Activated naive CD4-positive, alpha-beta T cell treated with anti-CD3 and anti-CD28 coated beads, Interleukin-2, amount 50 U/mL, for 16 hours (primary cell): ENCODE measurements at regions not wholly inside any gene's neighbourhood (a gene's known extent, or its start where the extent isn't known, plus 50 kb on each side); places are given as distances from the start of the nearest gene placed in this dataset.
"Not testable (repeated sequence)": the region's sequence is repeated elsewhere in the genome, so short reads cannot be mapped to it uniquely, and the experiment has no call there.

Experiments
- DNase-seq: peaks from one replicate; pipeline ENCODE4 v3.0.0-alpha.2; 2020

GRCh38 chr9:78383130-78383529 lies 86.2 kb downstream of the PSAT1 start:
- DNase-seq, result no peak

- DNase-seq, result no peak
Observed at GRCh38 chr9:78386348-78386747, 89.4 kb downstream of the PSAT1 start.

DNA sequence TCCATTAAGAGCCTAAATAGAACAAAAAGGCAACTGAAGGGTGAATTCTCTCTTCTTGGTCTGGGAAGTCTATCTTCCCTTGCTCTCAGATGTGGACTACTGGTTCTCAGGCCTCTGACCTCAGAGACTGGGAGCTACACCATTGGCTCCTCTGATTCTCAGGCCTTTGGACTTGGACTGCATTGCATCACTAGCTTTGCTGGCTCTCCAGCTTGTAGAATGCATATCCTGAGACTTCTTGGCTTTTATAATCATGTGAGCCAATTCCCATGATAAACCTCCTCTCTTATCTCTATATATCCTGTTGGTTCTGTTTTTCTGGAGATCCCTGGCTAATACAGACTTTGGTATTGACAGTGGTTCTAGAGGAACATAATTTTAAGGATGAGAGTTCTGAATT lies 89.8 kb downstream of the PSAT1 start:
- DNase-seq, result no peak

- no peak for DNase-seq
Observed at GRCh38 chr9:78393340-78393739, 96.4 kb downstream of the PSAT1 start.

DNA sequence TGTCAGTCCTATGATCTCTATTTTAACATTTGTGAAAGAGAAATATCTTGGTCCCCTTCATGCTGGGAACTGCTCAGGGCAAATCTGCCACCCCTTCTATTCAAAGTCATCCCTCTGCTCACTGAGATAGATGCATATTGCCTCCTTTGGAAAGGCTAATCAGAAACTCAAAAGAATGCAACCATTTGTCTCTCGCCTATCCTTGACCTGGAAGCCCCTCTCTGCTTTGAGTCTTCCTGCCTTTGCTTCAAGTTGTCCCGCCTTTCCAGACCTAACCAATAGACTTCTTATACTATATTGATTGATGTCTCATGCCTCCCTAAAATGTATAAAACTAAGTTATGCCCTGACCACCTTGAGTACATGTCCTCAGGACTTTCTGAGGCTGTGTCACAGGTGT lies 97.0 kb downstream of the PSAT1 start:
- DNase-seq, result no peak

DNA sequence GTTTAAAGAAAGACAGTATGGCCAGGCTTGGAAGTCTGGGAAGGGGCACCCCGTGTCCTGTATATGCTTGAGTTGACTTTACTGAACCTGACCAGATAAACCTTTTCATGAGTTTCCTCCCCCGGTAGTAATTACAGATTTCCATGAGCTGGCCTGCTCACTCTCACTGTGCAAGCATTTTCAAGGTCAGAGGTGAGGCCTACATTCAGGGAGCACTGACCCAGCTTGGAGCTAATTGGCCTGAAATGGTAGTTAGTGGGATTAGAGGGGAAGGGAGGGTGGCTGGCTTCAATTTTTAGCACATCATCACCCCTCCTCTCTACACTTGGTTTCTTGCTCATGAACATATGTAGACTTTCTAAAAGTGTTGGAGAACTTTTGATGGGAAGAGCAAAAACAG lies 99.2 kb downstream of the PSAT1 start:
- no peak for DNase-seq

- DNase-seq, result no peak
Observed at GRCh38 chr9:78397045-78397444, 100.1 kb downstream of the PSAT1 start.

DNA sequence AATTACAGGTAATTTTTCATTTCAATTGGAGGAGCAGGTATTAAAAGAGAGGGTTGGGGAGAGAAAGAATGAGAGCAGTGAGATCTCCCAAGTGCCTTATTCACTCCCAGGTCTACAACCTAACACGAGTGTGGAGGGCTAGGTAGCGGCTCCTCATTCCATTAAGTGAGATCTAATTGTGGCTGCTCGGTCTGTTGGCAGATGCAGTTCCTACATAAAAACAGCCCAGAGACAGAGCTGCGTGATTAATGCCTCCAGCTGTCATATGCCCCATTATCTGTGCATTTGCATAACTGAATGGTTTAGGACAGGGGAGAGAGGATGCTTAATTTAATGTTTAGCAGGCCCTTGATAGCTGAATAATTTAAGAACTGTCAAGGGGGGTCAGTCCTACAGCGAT lies 100.5 kb downstream of the PSAT1 start:
- no peak for DNase-seq

GRCh38 chr9:78399153-78399552 lies 102.2 kb downstream of the PSAT1 start:
- no peak for DNase-seq

DNA sequence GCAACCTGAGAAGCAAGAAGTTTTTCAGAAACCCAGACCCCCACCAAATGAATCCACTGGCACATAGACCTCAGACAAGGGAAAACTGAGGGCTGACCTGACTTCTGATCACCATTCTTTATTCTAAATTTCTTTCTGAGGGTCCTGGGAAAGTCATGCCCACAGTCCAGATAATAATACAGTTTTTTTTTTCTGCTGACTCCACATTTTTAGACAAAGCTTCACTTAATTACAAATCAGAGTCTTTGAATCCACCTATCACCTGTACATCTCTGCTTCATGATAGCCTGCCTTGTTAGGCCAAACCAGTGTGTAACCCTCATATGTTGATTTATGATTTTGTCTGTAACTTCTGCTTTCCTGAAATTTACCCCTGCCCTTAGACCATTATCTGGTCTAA lies 103.6 kb downstream of the PSAT1 start:
- no peak for DNase-seq

- DNase-seq, result no peak
Observed at GRCh38 chr9:78405461-78405860, 108.5 kb downstream of the PSAT1 start.

DNA sequence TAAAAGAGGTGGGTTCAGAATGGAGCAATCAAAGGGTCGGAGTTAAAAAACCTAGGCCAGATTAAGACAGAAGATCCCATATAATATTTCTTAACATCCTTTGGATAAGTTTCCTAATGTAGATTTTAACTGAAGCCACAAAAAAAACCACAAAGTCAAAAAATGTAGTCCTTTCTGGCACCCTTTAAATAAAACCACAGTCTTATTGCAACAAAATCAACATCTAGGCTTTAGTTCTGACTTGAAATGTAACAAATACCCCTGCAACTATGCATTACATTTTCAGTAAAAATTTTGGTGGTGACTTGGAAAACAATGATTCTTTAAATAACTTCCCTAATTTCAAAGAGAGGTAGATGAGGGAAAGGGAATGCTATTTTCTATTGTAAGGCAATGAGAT lies 109.2 kb downstream of the PSAT1 start:
- no peak for DNase-seq

- no peak for DNase-seq
Observed at GRCh38 chr9:78406933-78407332, 110.0 kb downstream of the PSAT1 start.

- no peak for DNase-seq
Observed at GRCh38 chr9:78407636-78408312, 110.8 kb downstream of the PSAT1 start.

GRCh38 chr9:78408388-78408787 lies 111.5 kb downstream of the PSAT1 start:
- no peak for DNase-seq

DNA sequence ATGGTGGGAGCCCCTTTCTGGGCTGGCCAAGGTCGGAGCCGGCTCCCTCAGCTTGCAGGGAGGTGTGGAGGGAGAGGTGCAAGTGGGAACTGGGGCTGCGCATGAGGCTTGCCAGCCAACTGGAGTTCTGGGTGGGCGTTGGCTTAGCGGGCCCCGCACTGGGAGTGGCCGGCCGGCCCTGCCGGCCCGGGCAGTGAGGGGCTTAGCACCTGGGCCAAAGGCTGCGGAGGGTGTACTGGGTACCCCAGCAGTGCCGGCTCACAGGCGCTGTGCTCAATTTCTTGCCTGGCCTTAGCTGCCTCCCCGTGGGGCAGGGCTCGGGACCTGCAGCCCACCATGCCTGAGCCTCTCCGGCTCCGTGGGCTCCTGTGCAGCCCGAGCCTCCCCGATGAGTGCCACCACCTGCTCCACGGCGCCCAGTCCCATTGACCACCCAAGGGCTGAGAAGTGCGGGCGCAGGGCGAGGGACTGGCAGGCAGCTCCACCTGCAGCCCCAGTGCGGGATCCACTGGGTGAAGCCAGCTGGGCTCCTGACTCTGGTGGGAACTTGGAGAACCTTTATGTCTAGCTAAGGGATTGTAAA lies 113.1 kb downstream of the PSAT1 start:
- DNase-seq, result not testable (repeated sequence)

GRCh38 chr9:78422309-78422708 lies 125.4 kb downstream of the PSAT1 start:
- DNase-seq, result no peak

- DNase-seq, result no peak
Observed at GRCh38 chr9:78424299-78424698, 127.4 kb downstream of the PSAT1 start.

DNA sequence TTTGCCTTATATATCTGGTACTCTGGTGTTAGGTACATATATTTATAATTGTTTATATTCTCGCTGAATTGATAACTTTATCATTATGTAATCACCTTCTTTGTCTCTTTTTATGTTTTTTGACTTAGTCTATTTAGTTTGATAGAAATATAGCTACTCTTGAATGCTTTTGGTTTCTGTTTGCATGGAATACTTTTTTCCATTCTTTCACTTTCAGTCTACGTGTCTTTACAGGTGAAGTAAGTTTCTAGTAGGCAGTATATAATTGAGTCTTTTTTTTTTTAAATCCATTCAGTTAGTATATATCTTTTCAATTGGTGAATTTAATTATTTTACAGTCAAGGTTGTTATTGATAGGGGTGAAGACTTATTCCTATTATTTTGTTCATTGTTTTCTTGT lies 131.7 kb downstream of the PSAT1 start:
- no peak for DNase-seq

DNA sequence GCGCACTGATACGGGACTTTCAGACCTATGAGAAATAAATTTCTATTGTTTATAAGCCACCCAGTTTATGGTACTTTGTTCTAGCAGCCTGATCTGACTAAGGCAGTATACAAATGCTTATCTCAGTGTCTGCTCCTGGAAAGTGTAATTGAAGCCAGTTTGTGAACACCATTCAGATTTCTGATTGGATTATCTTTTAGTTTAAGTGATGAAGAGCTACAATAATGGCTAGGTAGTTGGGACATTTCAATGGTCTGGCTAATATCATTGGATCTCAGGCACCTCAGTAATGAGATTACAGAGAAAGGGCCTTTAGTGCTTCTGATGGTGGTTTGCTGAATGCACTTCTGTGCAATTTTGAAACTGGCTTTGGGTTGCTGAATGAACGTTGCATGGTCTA lies 133.5 kb downstream of the PSAT1 start:
- no peak for DNase-seq

GRCh38 chr9:78431039-78431438 lies 134.1 kb downstream of the PSAT1 start:
- not testable (repeated sequence) for DNase-seq

DNA sequence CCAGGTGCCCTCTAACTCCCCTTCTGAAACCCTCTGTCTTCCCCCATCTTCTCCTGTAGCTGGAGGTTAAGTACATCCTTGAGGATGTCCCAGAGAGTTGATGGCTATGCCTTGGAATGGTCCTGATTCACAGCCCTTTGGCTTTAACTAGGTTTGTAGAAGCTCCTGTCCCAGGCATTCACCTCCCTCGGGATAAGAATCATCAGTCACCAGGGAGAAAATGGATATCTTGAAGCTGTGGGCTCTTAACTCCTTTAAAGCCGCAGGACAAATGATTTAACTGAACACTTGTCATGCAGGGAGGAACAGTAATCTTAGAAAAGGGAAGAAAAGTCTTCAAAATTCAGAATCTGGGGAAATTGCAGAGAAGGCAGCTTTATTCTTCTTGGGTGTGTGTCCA lies 139.9 kb downstream of the PSAT1 start:
- no peak for DNase-seq

DNA sequence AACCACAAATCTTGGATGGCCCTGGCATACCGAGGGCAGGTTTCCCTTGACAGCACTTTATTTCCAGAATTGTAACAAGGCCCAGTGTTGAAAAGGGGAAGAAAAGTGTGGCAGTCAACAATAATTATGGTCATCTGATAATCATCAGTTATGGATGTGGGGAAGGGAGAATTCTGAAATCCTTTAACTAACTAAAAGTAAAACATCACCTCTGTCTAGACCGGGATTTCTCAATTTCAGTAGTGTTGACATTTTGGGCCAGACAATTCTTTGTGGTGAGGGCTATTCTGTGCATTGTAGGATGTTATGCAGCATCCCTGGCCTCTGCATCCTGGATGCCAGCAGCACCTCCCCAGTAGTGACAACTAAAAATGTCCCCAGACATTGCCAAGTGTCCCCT lies 140.4 kb downstream of the PSAT1 start:
- no peak for DNase-seq

DNA sequence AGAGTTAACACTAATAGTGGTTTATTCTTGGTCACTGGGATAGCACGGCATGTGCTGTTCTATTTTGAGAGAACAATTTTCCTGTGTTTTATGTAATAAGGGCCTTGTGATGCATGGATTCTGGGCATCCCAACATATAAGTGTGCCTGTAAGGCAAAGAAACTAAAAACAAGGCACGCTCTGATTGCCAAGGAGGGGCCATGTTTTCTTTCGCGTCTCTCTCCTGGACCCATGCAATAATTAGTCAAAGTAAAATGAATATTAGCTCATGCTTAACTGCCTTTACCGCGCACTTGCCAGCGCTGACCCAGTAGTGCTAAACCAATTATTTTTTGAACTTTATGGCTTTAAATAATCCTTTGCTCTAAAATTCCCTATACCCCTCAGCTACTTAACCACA lies 140.9 kb downstream of the PSAT1 start:
- no peak for DNase-seq

DNA sequence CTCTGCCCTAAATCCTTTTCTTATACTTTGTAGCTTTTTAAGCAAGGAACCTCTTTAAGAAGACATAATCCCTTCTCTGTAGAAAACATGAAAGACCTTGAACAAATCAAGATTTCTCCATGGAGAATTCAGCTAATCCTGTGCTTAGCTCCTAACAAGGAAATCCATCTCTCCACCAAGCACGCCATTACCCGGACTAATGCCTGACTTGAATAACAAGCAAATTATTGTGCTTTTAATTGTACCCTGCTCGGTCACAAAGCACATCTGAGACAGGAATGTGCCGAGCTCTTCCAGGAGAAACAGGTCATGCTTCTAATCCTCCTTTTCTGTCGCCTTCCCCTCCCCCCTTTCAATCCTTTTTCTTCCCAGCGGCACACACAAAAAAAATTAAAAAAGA lies 141.3 kb downstream of the PSAT1 start:
- DNase-seq, result no peak
